Breast epithelium (tissue), 4 donors: ENCODE measurements at regions not wholly inside any gene's neighbourhood (a gene's known extent, or its start where the extent isn't known, plus 50 kb on each side); places are given as distances from the start of the nearest gene placed in this dataset.

ENCODE experiments used
- DNase-seq, 2 donors: peaks; one replicate each; pipeline ENCODE4 v3.0.0-alpha.2; 2019; ENCODE audit warnings: low spot score in 2 of 2
- H3K27ac ChIP-seq, 2 donors: fragments of 200-600 bp; sonication (generic) in 1 of 2; one replicate each; pipeline ENCODE4 v1.5.1; 2016 to 2019; ENCODE audit warnings: mild to moderate bottlenecking in 1 of 2
- H3K27me3 ChIP-seq, 2 donors: fragments of 200-600 bp; sonication (generic) in 1 of 2; one replicate each; pipeline versions ENCODE4 v1.5.1 to v1.6.0; 2017 to 2019; ENCODE audit warnings: control low read depth in 1 of 2, mild to moderate bottlenecking in 1 of 2
- H3K36me3 ChIP-seq: fragments of 200-600 bp; one replicate; pipeline ENCODE4 v1.5.1; 2019
- H3K4me1 ChIP-seq, 2 donors: fragments of 200-600 bp; sonication (generic); one replicate each; pipeline ENCODE4 v1.5.1; 2016 to 2019; ENCODE audit warnings: control low read depth in 1 of 2
- H3K4me3 ChIP-seq, 3 donors: fragments of 200-600 bp; sonication (generic); 1 replicate in 2 of 3; 2 replicates in 1 of 3; pipeline ENCODE4 v1.5.1; 2016 to 2019; ENCODE audit warnings: mild to moderate bottlenecking in 3 of 3, moderate library complexity in 2 of 3
- H3K9me3 ChIP-seq, 2 donors: fragments of 200-600 bp; sonication (generic) in 1 of 2; one replicate each; pipeline ENCODE4 v1.5.1; 2016 to 2019; ENCODE audit warnings: control low read depth in 1 of 2
- CTCF ChIP-seq, 3 donors: fragments of 450-650 bp; IDR thresholded peaks; one replicate each; pipeline ENCODE4 v1.5.1; 2016 to 2017; ENCODE audit warnings: antibody characterized with exemption in 3 of 3, mild to moderate bottlenecking in 3 of 3, moderate library complexity in 3 of 3
- POLR2A ChIP-seq: fragments of 450-650 bp; IDR thresholded peaks from one replicate; pipeline ENCODE4 v1.6.1; 2016; ENCODE audit warnings: antibody characterized with exemption, mild to moderate bottlenecking, moderate library complexity
- POLR2AphosphoS5 ChIP-seq, 3 donors: sonication (generic); formaldehyde crosslinking; IDR thresholded peaks; one replicate each; pipeline ENCODE4 v1.6.1; 2017; ENCODE audit warnings: antibody characterized with exemption in 3 of 3
- intact Hi-C: fragments of 100-400 bp; cut with DNase I; formaldehyde crosslinking; loops from one replicate; pipeline ENCODE4 v1.15.1; 2023; ENCODE audit warnings: low total_unique reads

GRCh38 chr4:110902500-110902899 is 279.6 kb upstream of the PITX2 start:
- Histone ChIP-seq H3K4me1 (no peaks in the 10 kb centered on the region), H3K27me3 (no peaks in the 10 kb centered on the region), H3K9me3 (no peaks in the 10 kb centered on the region), H3K36me3 (no peaks in the 10 kb centered on the region), H3K27ac (no peak overlapping the region), H3K4me3 (no peak overlapping the region)
- TF ChIP-seq POLR2A (no peak), CTCF (IDR thresholded peaks at IDR 0.05) (no peak), POLR2AphosphoS5 (IDR thresholded peaks at IDR 0.05) (no peak)
- DNase-seq: no peak
- intact Hi-C loops: no loop called here

- Histone ChIP-seq H3K9me3 (no peaks in the 10 kb centered on the region), H3K4me3 (no peak overlapping the region), H3K36me3 (no peaks in the 10 kb centered on the region), H3K27me3 (no peaks in the 10 kb centered on the region), H3K27ac (no peak overlapping the region), H3K4me1 (no peaks in the 10 kb centered on the region)
- TF ChIP-seq CTCF (IDR thresholded peaks at IDR 0.05) (no peak), POLR2A (no peak), POLR2AphosphoS5 (IDR thresholded peaks at IDR 0.05) (no peak)
- DNase-seq: no peak
- intact Hi-C loops: no loop called here
Measured at GRCh38 chr4:110904435-110905065, 281.7 kb upstream of the PITX2 start.

- H3K36me3 ChIP-seq: no peaks in the 10 kb centered on the region
Measured at GRCh38 chr4:110905367-110905766, 282.5 kb upstream of the PITX2 start.

GRCh38 chr4:110907801-110908313 is 285.0 kb upstream of the PITX2 start:
- H3K36me3 ChIP-seq: no peaks in the 10 kb centered on the region
- TF ChIP-seq POLR2AphosphoS5 (IDR thresholded peaks at IDR 0.05) (no peak), POLR2A (no peak), CTCF (IDR thresholded peaks at IDR 0.05) (no peak)
- DNase-seq: no peak
- H3K9me3 ChIP-seq: no peaks in the 10 kb centered on the region
- H3K4me1 ChIP-seq: no peaks in the 10 kb centered on the region
- H3K27ac ChIP-seq: no peak overlapping the region
- H3K4me3 ChIP-seq: no peak overlapping the region
- intact Hi-C loops: no loop called here
- H3K27me3 ChIP-seq: no peaks in the 10 kb centered on the region

More at GRCh38 chr4:110905367-110905766, 282.5 kb upstream of the PITX2 start:
- intact Hi-C loops: no loop called here
- H3K4me3 ChIP-seq: no peak overlapping the region
- TF ChIP-seq POLR2AphosphoS5 (IDR thresholded peaks at IDR 0.05): no peak
- TF ChIP-seq POLR2A: no peak
- TF ChIP-seq CTCF (IDR thresholded peaks at IDR 0.05): no peak
- no peak for DNase-seq
- no peaks in the 10 kb centered on the region for H3K9me3 ChIP-seq
- no peaks in the 10 kb centered on the region for H3K27me3 ChIP-seq
- no peak overlapping the region for H3K27ac ChIP-seq
- no peaks in the 10 kb centered on the region for H3K4me1 ChIP-seq

- Histone ChIP-seq H3K9me3 (no peaks in the 10 kb centered on the region), H3K36me3 (no peaks in the 10 kb centered on the region), H3K27me3 (peaks cover 0 to 3% of the 10 kb centered on the region in 2 donors), H3K27ac (no peak overlapping the region), H3K4me3 (no peak overlapping the region), H3K4me1 (no peaks in the 10 kb centered on the region)
- no peak for DNase-seq
- intact Hi-C loops: no loop called here
- TF ChIP-seq POLR2A: no peak
- no peak for TF ChIP-seq CTCF (IDR thresholded peaks at IDR 0.05)
- no peak for TF ChIP-seq POLR2AphosphoS5 (IDR thresholded peaks at IDR 0.05)
Measured at GRCh38 chr4:110914791-110915190, 291.9 kb upstream of the PITX2 start.
